Cardiac muscle cell (in vitro differentiated cells and primary cell): ENCODE measurements at regions not wholly inside any gene's neighbourhood (a gene's known extent, or its start where the extent isn't known, plus 50 kb on each side); places are given as distances from the start of the nearest gene placed in this dataset.

Source experiments
- DNase-seq, 2 donors: peaks; one replicate each; pipeline versions ENCODE4 v3.0.0 to v3.0.0-alpha.2; 2010 to 2017; ENCODE audit warnings: low read depth in 1 of 2, low spot score in 1 of 2
- H3K27ac ChIP-seq: fragments of 200-600 bp; sonication (generic); 2 replicates; pipeline ENCODE4 v1.5.1; 2016
- H3K27me3 ChIP-seq: fragments of 200-600 bp; sonication (generic); 2 replicates; pipeline ENCODE4 v1.6.0; 2016; ENCODE audit warnings: control low read depth
- H3K36me3 ChIP-seq: fragments of 200-600 bp; sonication (generic); 2 replicates; pipeline ENCODE4 v1.5.1; 2016; ENCODE audit warnings: control low read depth
- H3K4me1 ChIP-seq: fragments of 200-600 bp; sonication (generic); 2 replicates; pipeline ENCODE4 v1.8.1; 2017; ENCODE audit warnings: low read depth, mild to moderate bottlenecking, mixed run types
- H3K4me3 ChIP-seq: fragments of 200-600 bp; sonication (generic); 2 replicates; pipeline ENCODE4 v1.5.1; 2016; ENCODE audit warnings: mild to moderate bottlenecking
- H3K9me3 ChIP-seq: fragments of 200-600 bp; sonication (generic); 2 replicates; pipeline ENCODE4 v1.5.1; 2017; ENCODE audit warnings: low read depth, mild to moderate bottlenecking, control low read depth
- TF ChIP-seq, protein P1 (sequence below): IDR thresholded peaks from 2 replicates; pipeline ENCODE4 v1.5.1; 2012; ENCODE audit warnings: low read depth, mild to moderate bottlenecking, low read length

DNA sequence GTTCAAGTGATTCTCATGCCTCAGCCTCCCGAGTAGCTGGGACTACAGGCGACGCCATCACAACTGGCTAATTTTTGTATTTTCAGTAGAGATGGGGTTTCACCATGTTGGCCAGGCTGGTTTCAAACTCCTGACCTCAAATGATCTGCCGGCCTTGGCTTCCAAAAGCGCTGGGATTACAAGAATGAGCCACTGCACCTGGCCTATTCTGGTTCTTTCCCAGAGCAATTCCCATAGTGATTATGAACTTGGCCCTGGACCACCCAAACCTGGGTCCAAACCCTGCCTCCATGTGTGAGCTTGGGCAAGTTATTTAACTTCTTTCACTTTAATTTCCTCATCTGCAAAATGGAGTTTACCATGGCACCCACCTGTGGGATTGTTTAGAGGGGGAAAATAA is 61.5 kb upstream of the HEPHL1 start:
- Histone ChIP-seq H3K27me3 (no peaks in the 10 kb centered on the region), H3K36me3 (no peaks in the 10 kb centered on the region), H3K4me1 (no peaks in the 10 kb centered on the region), H3K9me3 (no peaks in the 10 kb centered on the region), H3K4me3 (no peak overlapping the region), H3K27ac (no peak overlapping the region)
- no peak for DNase-seq
- TF ChIP-seq, protein P1, sequence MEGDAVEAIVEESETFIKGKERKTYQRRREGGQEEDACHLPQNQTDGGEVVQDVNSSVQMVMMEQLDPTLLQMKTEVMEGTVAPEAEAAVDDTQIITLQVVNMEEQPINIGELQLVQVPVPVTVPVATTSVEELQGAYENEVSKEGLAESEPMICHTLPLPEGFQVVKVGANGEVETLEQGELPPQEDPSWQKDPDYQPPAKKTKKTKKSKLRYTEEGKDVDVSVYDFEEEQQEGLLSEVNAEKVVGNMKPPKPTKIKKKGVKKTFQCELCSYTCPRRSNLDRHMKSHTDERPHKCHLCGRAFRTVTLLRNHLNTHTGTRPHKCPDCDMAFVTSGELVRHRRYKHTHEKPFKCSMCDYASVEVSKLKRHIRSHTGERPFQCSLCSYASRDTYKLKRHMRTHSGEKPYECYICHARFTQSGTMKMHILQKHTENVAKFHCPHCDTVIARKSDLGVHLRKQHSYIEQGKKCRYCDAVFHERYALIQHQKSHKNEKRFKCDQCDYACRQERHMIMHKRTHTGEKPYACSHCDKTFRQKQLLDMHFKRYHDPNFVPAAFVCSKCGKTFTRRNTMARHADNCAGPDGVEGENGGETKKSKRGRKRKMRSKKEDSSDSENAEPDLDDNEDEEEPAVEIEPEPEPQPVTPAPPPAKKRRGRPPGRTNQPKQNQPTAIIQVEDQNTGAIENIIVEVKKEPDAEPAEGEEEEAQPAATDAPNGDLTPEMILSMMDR: no peak

DNA sequence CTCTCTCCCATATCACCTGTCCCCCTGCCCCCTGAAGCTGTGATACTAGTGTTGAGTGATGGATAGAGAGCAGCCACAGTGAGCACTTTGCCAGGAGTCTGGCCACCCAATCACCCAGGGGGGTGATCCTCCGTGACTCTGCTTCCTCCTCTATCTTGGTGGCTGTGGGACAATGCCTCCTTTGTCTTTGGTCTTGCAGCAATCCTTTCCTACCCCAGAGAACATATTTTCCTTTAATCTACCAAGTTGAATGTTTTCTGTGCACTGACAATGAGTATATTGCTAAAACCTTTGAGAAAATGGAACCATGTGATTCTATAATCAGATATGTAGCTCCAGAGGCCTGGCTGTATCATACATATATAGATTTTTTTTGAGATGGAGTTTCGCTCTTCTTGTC is 58.1 kb upstream of the HEPHL1 start:
- no peak overlapping the region for H3K4me3 ChIP-seq
- no peaks in the 10 kb centered on the region for H3K9me3 ChIP-seq
- TF ChIP-seq, protein P1: no peak
- H3K27me3 ChIP-seq: no peaks in the 10 kb centered on the region
- no peak for DNase-seq
- H3K4me1 ChIP-seq: no peaks in the 10 kb centered on the region
- H3K27ac ChIP-seq: no peak overlapping the region
- no peaks in the 10 kb centered on the region for H3K36me3 ChIP-seq

DNA sequence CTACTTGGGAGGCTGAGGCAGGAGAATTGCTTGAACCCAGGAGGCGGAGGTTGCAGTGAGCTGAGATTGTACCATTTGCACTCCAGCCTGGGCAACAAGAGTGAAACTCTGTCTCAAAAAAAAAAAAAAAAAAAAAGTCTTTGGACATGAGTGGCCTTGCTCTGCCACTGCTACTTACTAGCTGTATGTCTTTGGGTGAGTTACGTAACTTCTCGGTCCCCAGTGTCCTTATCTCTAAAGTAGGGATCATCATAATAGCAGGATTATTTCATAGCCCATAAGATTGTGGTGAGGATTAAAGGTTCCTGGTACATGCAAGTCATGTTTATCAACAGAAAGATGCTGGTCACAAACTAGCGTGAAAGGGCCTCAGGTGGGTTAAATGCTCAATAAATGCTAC is 53.9 kb upstream of the HEPHL1 start:
- no peak overlapping the region for H3K4me3 ChIP-seq
- H3K9me3 ChIP-seq: no peaks in the 10 kb centered on the region
- no peaks in the 10 kb centered on the region for H3K27me3 ChIP-seq
- no peaks in the 10 kb centered on the region for H3K4me1 ChIP-seq
- TF ChIP-seq, protein P1: no peak
- no peak overlapping the region for H3K27ac ChIP-seq
- no peaks in the 10 kb centered on the region for H3K36me3 ChIP-seq
- DNase-seq: no peak

DNA sequence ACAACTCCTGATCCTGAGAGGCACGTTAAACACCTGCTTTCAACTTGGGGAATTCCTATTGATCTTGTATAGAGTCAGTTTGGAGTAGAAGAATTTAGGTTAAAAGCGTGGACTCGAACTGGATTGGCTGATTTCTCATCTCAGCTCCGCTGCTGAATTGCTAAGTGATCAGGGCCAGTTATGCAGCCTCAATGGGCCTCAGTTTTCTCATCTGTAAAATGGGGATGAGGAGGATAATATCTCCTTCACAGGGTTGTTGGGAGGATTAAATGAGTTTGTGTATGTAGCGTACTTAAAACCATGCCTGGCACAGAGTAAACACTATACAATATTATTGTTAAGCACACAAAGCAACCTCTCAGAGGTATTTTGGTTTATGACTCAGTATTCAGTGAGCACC is 53.2 kb upstream of the HEPHL1 start:
- Histone ChIP-seq H3K4me1 (no peaks in the 10 kb centered on the region), H3K27ac (no peak overlapping the region), H3K4me3 (no peak overlapping the region), H3K36me3 (no peaks in the 10 kb centered on the region), H3K27me3 (no peaks in the 10 kb centered on the region), H3K9me3 (no peaks in the 10 kb centered on the region)
- TF ChIP-seq, protein P1: no peak
- no peak for DNase-seq

DNA sequence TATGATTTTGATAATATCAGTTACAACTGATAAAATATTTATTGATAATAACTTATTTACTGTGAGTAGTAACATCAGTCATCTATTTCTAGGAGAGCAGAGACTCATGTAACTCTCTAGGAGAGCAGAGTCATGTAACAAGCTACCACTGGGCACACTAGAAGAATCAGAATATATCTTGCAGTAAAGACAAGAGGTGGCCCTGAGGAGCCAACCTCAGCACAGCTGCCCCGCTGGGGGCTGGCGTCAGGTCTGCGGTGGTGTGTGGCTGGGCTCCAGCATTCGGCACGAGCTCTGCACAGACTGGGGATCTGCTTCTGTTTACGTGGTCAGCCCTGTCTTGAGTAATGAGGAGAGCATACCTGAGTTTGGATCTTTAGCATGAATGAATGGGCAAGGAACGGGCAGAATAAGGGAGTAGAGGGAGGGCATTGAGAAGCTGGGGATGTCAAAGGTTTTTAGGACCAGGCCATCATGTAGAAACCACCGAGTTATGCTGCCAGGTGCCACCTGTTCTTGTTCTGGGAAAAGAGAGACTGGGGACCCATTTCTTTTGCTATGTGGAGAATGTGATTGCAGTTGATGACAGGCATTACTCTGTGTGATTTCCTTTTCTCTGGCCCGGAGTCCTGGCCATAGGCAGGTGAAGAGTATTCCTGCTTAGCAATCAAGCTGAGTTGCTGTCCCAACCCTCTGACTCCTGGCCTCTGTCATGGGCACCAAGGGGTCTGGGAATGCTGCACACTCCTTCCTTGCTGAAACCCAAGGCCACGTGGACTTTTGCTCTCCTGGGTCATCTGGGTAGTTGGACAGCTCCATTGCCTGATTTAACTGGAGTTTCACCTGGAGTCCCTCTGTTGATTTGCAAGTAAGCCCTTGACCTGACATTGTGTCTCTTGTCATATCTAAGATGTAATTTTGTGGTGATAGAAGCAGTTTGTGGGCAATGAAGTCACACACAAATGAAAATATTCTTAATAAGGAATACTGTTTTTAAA is 50.9 kb upstream of the HEPHL1 start:
- TF ChIP-seq, protein P1: no peak
- no peaks in the 10 kb centered on the region for H3K4me1 ChIP-seq
- no peak overlapping the region for H3K27ac ChIP-seq
- no peak overlapping the region for H3K4me3 ChIP-seq
- no peaks in the 10 kb centered on the region for H3K9me3 ChIP-seq
- no peaks in the 10 kb centered on the region for H3K36me3 ChIP-seq
- no peak for DNase-seq
- no peaks in the 10 kb centered on the region for H3K27me3 ChIP-seq
